ENCODE measurements at regions not wholly inside any gene's neighbourhood (a gene's known extent, or its start where the extent isn't known, plus 50 kb on each side); places are given as distances from the start of the nearest gene placed in this dataset.
"Not testable (repeated sequence)": the region's sequence is repeated elsewhere in the genome, so short reads cannot be mapped to it uniquely, and the experiment has no call there.

DNA sequence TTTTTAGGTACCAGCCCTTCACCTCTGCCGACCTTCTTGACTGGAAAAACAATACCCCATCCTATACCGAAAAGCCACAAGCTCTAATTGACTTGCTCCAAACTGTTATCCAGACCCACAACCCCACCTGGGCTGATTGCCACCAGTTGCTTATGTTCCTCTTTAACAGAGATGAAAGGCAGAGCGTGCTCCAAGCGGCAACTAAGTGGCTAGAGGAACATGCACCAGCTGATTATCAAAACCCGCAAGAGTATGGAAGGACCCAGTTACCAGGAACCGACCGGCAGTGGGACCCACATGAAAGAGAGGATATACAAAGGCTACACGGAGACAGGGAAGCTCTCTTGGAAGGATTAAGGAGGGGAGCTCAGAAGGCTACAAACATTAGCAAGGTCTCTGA lies 86.1 kb upstream of the TANC1 start:
- DNase-seq (ENCODE audit: low read depth in 1 of 2, low spot score in 1 of 2) = no peak
- Histone ChIP-seq H3K4me1 (no peaks in the 10 kb centered on the region), H3K4me2 (no peak overlapping the region), H3K4me3 (no peak overlapping the region), H3K9me3 (no peaks in the 10 kb centered on the region), H3K27ac (no peak overlapping the region)
- POLR2A ChIA-PET = no interaction called here
- TF ChIP-seq MAFK (IDR thresholded peaks at IDR 0.05; ENCODE audit: partially characterized antibody) = no peak
- no peak for TF ChIP-seq ZC3H11A (IDR thresholded peaks at IDR 0.05)
- no peak for TF ChIP-seq HOXB5 (CRISPR knock-in tag; IDR thresholded peaks at IDR 0.05)
- no peak for TF ChIP-seq EHMT2 (IDR thresholded peaks at IDR 0.05; ENCODE audit: low read depth)
- CTCF ChIA-PET = interaction anchor here (1.0 to 1.6 kb wide), 2 partner anchors 79 to 128 kb away, joined by 3 read pairs; no protein-coding TSS in a partner anchor
- no peak for FAIRE-seq
- ATAC-seq = no peak
- WGBS (ENCODE audit: missing lambda C conversion rate) = 79% methylated on average over 8 of the region's 8 CpGs

DNA sequence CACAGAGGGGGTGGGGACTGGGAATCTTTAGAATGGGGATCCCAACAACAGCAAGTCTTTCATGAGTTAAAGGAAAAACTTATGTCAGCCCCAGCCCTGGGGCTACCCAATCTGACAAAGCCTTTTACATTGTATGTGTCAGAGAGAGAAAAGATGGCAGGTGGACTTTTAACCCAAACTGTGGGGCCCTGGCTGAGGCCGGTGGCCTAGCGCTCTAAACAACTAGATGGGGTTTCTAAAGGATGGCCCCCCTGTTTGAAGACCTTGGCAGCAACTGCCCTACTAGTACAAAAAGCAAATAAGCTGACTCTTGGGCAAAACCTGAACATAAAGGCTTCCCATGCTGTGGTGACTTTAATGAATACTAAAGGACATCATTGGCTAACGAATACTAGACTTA lies 83.9 kb upstream of the TANC1 start:
- DNase-seq (ENCODE audit: low read depth in 1 of 2, low spot score in 1 of 2); H3K4me2 ChIP-seq; POLR2A ChIA-PET; H3K4me1 ChIP-seq; ATAC-seq; H3K27ac ChIP-seq; FAIRE-seq; H3K4me3 ChIP-seq; H3K9me3 ChIP-seq: not testable (repeated sequence)
- WGBS (ENCODE audit: missing lambda C conversion rate) = 68% methylated on average over 3 of the region's 3 CpGs
- CTCF ChIA-PET = interaction anchor here (1.2 to 1.5 kb wide), 3 partner anchors 8 to 849 kb away, joined by 3 to 4 read pairs (median 3); no protein-coding TSS in a partner anchor

DNA sequence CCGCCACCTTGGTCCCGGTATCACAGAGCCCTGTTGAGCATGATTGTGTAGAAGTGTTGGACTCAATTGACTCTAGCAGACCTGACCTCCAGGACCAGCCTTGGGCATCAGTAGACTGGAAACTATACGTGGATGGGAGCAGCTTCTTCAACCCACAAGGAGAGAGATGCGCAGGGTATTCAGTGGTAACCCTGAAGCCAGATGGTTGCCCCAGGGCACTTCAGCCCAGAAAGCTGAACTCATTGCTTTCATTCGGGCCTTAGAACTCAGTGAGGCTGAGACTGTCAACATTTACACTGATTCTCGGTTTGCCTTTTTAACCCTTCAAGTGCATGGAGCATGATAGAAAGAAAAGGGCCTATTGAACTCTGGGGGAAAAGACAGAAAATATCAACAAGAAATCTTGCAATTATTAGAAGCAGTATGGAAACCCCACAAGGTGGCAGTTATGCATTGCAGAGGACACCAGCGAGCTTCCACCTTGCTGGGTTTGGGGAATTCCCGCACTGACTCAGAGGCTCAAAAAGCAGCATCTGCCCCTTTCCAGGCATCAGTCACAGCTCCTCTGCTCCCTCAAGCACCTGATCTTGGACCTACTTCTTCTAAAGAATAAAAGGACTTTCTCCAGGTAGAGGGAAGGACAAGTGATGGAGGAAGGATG lies 83.3 kb upstream of the TANC1 start:
- H3K4me2 ChIP-seq; H3K4me3 ChIP-seq; FAIRE-seq; DNase-seq (ENCODE audit: low read depth in 1 of 2, low spot score in 1 of 2); H3K27ac ChIP-seq; H3K9me3 ChIP-seq; POLR2A ChIA-PET; H3K4me1 ChIP-seq; ATAC-seq: not testable (repeated sequence)
- WGBS (ENCODE audit: missing lambda C conversion rate) = 54% methylated on average over 8 of the region's 8 CpGs
- CTCF ChIA-PET = interaction anchor here (1.1 to 1.5 kb wide), 3 partner anchors 234 to 849 kb away, joined by 3 to 4 read pairs (median 3); no protein-coding TSS in a partner anchor
- TF ChIP-seq RAD21 (conservative IDR thresholded peaks at IDR 0.05 in 1 of 2, IDR thresholded peaks at IDR 0.05 in 1 of 2) = peak; percentile 19 to 29; a peak in 3 of 5 replicates

DNA sequence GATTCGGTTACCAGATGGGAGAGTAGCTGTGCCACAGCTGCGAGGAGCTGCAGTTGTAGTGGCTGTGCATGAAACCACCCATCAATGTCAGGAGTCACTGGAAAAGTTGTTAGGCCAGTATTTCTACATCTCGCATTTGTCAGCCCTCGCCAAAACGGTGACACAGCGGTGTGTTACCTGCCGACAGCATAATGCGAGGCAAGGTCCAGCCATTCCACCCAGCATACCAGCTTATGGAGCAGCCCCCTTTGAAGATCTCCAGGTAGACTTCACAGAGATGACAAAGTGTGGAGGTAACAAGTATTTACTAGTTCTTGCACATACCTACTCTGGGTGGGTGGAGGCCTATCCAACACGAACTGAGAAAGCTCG lies 82.8 kb upstream of the TANC1 start:
- H3K4me2 ChIP-seq; ATAC-seq; H3K4me1 ChIP-seq; DNase-seq (ENCODE audit: low read depth in 1 of 2, low spot score in 1 of 2); FAIRE-seq; H3K9me3 ChIP-seq; POLR2A ChIA-PET; H3K4me3 ChIP-seq; H3K27ac ChIP-seq: not testable (repeated sequence)
- 79% methylated on average over 10 of the region's 10 CpGs for WGBS (ENCODE audit: missing lambda C conversion rate)
- CTCF ChIA-PET = interaction anchor here (1.1 to 1.5 kb wide), 3 partner anchors 233 to 850 kb away, joined by 3 to 4 read pairs (median 3); no protein-coding TSS in a partner anchor

DNA sequence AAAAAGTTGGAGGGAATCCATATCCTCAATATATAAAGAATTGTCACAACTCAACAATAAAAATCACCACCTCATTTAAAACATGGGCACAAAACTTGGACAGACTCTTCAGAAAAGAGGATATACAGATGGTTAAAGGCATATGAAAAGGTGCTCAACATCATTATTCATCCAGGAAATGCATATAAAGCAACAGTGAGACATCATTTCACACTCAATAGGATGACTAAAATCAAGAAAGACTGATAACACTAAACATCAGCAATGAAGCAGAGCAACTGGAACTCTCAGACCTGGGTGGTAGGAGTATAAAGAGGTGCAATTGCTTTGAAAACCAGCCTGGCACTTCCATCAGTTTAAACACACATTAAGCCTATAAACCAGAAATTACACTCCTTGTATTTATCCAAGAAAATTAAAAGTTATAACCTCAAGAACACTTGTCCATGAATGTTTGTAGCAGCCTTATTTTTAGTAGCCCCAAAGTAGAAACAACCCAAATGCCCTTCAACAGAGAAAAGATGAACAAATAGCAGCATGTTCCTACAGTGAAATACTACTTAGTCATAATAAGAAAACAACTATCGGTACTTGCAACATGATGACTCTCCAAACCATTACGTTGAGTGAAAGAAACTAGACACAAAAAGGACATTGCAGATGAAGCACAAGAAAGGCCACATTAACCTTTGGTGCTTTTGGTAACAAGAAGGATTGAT lies 79.1 kb upstream of the TANC1 start:
- no peaks in the 10 kb centered on the region for H3K4me1 ChIP-seq
- no peak overlapping the region for H3K27ac ChIP-seq
- ChIA-PET CTCF (no interaction called here), POLR2A (no interaction called here)
- no peak overlapping the region for H3K4me2 ChIP-seq
- no peak for ATAC-seq
- WGBS (ENCODE audit: missing lambda C conversion rate) = 84% methylated on average over 2 of the region's 2 CpGs
- no peak for TF ChIP-seq HEYL (CRISPR knock-in tag; IDR thresholded peaks at IDR 0.05)
- no peak for TF ChIP-seq SMC3 (IDR thresholded peaks at IDR 0.05)
- TF ChIP-seq GATA3 (IDR thresholded peaks at IDR 0.05; ENCODE audit: borderline replicate concordance) = no peak
- H3K4me3 ChIP-seq = no peak overlapping the region
- FAIRE-seq = no peak
- DNase-seq (ENCODE audit: low read depth in 1 of 2, low spot score in 1 of 2) = no peak
- H3K9me3 ChIP-seq = no peaks in the 10 kb centered on the region

DNA sequence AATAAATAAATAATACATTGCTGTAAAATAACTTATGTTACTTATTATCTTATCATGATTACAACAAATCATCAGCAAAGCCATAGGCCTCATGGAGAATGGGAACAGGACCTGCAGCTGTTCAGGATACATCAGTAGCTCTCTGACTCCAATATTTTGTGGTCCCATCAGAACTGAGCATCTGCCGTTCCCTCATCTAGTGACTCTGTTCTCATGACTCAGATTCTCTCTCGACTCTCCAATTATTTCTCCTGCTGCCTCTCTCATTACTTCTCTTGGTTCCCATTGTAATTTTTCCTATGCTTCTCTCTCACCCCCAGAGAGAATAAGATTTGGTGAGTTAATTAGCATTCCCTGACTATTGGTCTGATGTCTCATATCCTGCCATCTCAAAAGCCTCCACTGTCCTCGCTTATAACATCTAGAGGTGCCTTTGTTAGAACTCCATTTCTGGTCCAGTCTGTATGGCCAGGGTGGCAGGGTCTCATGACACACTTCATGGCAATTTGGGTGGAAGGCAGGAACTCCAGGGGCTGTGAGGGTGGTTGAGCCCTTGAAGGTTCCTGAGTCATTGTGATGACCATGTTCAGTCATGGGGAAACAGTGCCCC lies 78.0 kb upstream of the TANC1 start:
- no peak overlapping the region for H3K27ac ChIP-seq
- no peaks in the 10 kb centered on the region for H3K9me3 ChIP-seq
- ChIA-PET POLR2A (no interaction called here), CTCF (interaction anchor here (0.8 to 2.1 kb wide), 2 partner anchors 12 to 228 kb away, joined by 3 to 8 read pairs; no protein-coding TSS in a partner anchor)
- DNase-seq (ENCODE audit: low read depth in 1 of 2, low spot score in 1 of 2) (no peak), ATAC-seq (no peak), FAIRE-seq (no peak)
- WGBS (ENCODE audit: missing lambda C conversion rate) = 55% methylated on average over 3 of the region's 3 CpGs
- no peak overlapping the region for H3K4me3 ChIP-seq
- H3K4me1 ChIP-seq = no peaks in the 10 kb centered on the region
- H3K4me2 ChIP-seq = no peak overlapping the region
- TF ChIP-seq GATA3 (IDR thresholded peaks at IDR 0.05; ENCODE audit: borderline replicate concordance) = no peak
- TF ChIP-seq, protein P1, sequence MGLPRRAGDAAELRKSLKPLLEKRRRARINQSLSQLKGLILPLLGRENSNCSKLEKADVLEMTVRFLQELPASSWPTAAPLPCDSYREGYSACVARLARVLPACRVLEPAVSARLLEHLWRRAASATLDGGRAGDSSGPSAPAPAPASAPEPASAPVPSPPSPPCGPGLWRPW (IDR thresholded peaks at IDR 0.05) = no peak
- no peak for TF ChIP-seq HEYL (CRISPR knock-in tag; IDR thresholded peaks at IDR 0.05)
- no peak for TF ChIP-seq HOXB13 (CRISPR knock-in tag; IDR thresholded peaks at IDR 0.05; ENCODE audit: low read depth)
- TF ChIP-seq ZSCAN20 (CRISPR knock-in tag; IDR thresholded peaks at IDR 0.05) = no peak
- TF ChIP-seq RCOR1 (IDR thresholded peaks at IDR 0.05; ENCODE audit: low read depth, low read length) = no peak
- TF ChIP-seq PHF8 (IDR thresholded peaks at IDR 0.05; ENCODE audit: borderline replicate concordance, low read depth) = no peak
- TF ChIP-seq, protein P2, sequence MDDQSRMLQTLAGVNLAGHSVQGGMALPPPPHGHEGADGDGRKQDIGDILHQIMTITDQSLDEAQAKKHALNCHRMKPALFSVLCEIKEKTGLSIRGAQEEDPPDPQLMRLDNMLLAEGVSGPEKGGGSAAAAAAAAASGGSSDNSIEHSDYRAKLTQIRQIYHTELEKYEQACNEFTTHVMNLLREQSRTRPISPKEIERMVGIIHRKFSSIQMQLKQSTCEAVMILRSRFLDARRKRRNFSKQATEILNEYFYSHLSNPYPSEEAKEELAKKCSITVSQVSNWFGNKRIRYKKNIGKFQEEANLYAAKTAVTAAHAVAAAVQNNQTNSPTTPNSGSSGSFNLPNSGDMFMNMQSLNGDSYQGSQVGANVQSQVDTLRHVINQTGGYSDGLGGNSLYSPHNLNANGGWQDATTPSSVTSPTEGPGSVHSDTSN (IDR thresholded peaks at IDR 0.05) = no peak
- TF ChIP-seq NPAS2 (CRISPR knock-in tag; IDR thresholded peaks at IDR 0.05; ENCODE audit: borderline replicate concordance) = no peak
- TF ChIP-seq CHD2 (IDR thresholded peaks at IDR 0.05; ENCODE audit: low read length, partially characterized antibody) = no peak
- TF ChIP-seq, protein P3, sequence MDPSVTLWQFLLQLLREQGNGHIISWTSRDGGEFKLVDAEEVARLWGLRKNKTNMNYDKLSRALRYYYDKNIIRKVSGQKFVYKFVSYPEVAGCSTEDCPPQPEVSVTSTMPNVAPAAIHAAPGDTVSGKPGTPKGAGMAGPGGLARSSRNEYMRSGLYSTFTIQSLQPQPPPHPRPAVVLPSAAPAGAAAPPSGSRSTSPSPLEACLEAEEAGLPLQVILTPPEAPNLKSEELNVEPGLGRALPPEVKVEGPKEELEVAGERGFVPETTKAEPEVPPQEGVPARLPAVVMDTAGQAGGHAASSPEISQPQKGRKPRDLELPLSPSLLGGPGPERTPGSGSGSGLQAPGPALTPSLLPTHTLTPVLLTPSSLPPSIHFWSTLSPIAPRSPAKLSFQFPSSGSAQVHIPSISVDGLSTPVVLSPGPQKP (IDR thresholded peaks at IDR 0.05; ENCODE audit: low read depth, low read length) = no peak
- no peak for TF ChIP-seq RAD21 (conservative IDR thresholded peaks at IDR 0.05 in 1 of 2, IDR thresholded peaks at IDR 0.05 in 1 of 2)
- no peak for TF ChIP-seq RFX5 (IDR thresholded peaks at IDR 0.05)

All from A549 (cell line).